ENCODE measurements at regions not wholly inside any gene's neighbourhood (a gene's known extent, or its start where the extent isn't known, plus 50 kb on each side); places are given as distances from the start of the nearest gene placed in this dataset.

- ATAC-seq (no peak), DNase-seq (ENCODE audit: low read depth, low spot score) (no peak)
- ChIA-PET CTCF (no interaction called here), POLR2A (no interaction called here)
- Histone ChIP-seq H3K27me3 (ENCODE audit: control insufficient read depth, insufficient read depth, low read length) (no peaks in the 10 kb centered on the region), H3K4me3 (ENCODE audit: low read depth in 2 of 2, low read length in 2 of 2) (no peak overlapping the region), H3K36me3 (ENCODE audit: control insufficient read depth, insufficient read depth, low read length) (no peaks in the 10 kb centered on the region), H3K27ac (ENCODE audit: low read length) (no peak overlapping the region), H3K9me3 (ENCODE audit: control insufficient read depth, insufficient read depth, low read depth, low read length) (no peaks in the 10 kb centered on the region), H3K4me1 (ENCODE audit: control insufficient read depth, insufficient read depth, low read length) (no peaks in the 10 kb centered on the region)
- intact Hi-C loops (cut with micrococcal nuclease; ENCODE audit: unreplicated experiment), result no loop called here
- TF ChIP-seq CTCF (IDR thresholded peaks at IDR 0.05) (no peak), TCF7L2 (IDR thresholded peaks at IDR 0.05; ENCODE audit: low read depth, low read length) (no peak), POLR2AphosphoS5 (IDR thresholded peaks at IDR 0.05; ENCODE audit: low read depth, low read length) (no peak), REST (IDR thresholded peaks at IDR 0.05; ENCODE audit: insufficient read depth in 1 of 2, low read depth in 2 of 2, low read length in 1 of 2) (no peak), SIN3A (IDR thresholded peaks at IDR 0.05; ENCODE audit: borderline replicate concordance, insufficient read depth, low read depth, low read length) (no peak)
- in situ Hi-C loops (cut with HindIII; ENCODE audit: low pct_unique_long_range_greater_than_20kb, low sequenced_read_pairs), result no loop called here
- no TSS peak for BruUV-seq (replicated peaks)
Measured at GRCh38 chr5:109246841-109247592, 162.8 kb downstream of the PJA2 start.

Measured in Panc1 (cell line).